RWPE2 (cell line): ENCODE measurements at regions not wholly inside any gene's neighbourhood (a gene's known extent, or its start where the extent isn't known, plus 50 kb on each side); places are given as distances from the start of the nearest gene placed in this dataset.

ENCODE experiments used
- ATAC-seq: fragments of 200-7000 bp; cut with Tn5 transposase; 3 replicates; pipeline ENCODE4 v1.9.1; 2021; ENCODE audit warnings: low read depth
- DNase-seq: peaks from one replicate; pipeline ENCODE4 v3.0.0-alpha.2; 2020; ENCODE audit warnings: low spot score
- H3K27ac ChIP-seq: fragments of 450-650 bp; 2 replicates; pipeline ENCODE4 v1.5.1; 2017; ENCODE audit warnings: mild to moderate bottlenecking; ENCODE audit not compliant: poor library complexity, severe bottlenecking
- H3K27me3 ChIP-seq: fragments of 250-450 bp; sonication (Bioruptor Pico); 2 replicates; pipeline ENCODE4 v1.5.1; 2021; ENCODE audit warnings: mild to moderate bottlenecking, moderate library complexity; ENCODE audit not compliant: insufficient read depth, poor library complexity, severe bottlenecking
- H3K36me3 ChIP-seq: fragments of 250-450 bp; sonication (Bioruptor Pico); 2 replicates; pipeline ENCODE4 v1.5.1; 2020; ENCODE audit warnings: low read depth, mild to moderate bottlenecking, moderate library complexity
- H3K4me1 ChIP-seq: fragments of 250-450 bp; sonication (Bioruptor Pico); 2 replicates; pipeline ENCODE4 v1.5.1; 2021; ENCODE audit warnings: mild to moderate bottlenecking, moderate library complexity; ENCODE audit not compliant: insufficient read depth, poor library complexity, severe bottlenecking
- H3K4me3 ChIP-seq: fragments of 250-450 bp; sonication (Bioruptor Pico); 2 replicates; pipeline ENCODE4 v1.5.1; 2021; ENCODE audit warnings: mild to moderate bottlenecking, moderate library complexity; ENCODE audit not compliant: severe bottlenecking
- H3K9me3 ChIP-seq: fragments of 250-450 bp; sonication (Bioruptor Pico); 2 replicates; pipeline ENCODE4 v1.5.1; 2021; ENCODE audit warnings: mild to moderate bottlenecking, moderate library complexity; ENCODE audit not compliant: severe bottlenecking
- TF ChIP-seq, protein P1 (sequence below): fragments of 450-650 bp; IDR thresholded peaks from one replicate; pipeline ENCODE4 v1.5.1; 2017; ENCODE audit warnings: mild to moderate bottlenecking, moderate library complexity; ENCODE audit not compliant: poor library complexity, severe bottlenecking

- Histone ChIP-seq H3K4me3 (no peak overlapping the region), H3K36me3 (no peaks in the 10 kb centered on the region), H3K9me3 (no peaks in the 10 kb centered on the region), H3K27me3 (no peaks in the 10 kb centered on the region), H3K4me1 (no peaks in the 10 kb centered on the region), H3K27ac (no peak overlapping the region)
- TF ChIP-seq, protein P1, sequence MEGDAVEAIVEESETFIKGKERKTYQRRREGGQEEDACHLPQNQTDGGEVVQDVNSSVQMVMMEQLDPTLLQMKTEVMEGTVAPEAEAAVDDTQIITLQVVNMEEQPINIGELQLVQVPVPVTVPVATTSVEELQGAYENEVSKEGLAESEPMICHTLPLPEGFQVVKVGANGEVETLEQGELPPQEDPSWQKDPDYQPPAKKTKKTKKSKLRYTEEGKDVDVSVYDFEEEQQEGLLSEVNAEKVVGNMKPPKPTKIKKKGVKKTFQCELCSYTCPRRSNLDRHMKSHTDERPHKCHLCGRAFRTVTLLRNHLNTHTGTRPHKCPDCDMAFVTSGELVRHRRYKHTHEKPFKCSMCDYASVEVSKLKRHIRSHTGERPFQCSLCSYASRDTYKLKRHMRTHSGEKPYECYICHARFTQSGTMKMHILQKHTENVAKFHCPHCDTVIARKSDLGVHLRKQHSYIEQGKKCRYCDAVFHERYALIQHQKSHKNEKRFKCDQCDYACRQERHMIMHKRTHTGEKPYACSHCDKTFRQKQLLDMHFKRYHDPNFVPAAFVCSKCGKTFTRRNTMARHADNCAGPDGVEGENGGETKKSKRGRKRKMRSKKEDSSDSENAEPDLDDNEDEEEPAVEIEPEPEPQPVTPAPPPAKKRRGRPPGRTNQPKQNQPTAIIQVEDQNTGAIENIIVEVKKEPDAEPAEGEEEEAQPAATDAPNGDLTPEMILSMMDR, result no peak
- ATAC-seq (no peak), DNase-seq (no peak)
These were observed 88.6 kb upstream of the ZNF385D start for GRCh38 chr3:21839592-21839991.

GRCh38 chr3:21847005-21847404, 96.0 kb upstream of the ZNF385D start:
- no peaks in the 10 kb centered on the region for H3K4me1 ChIP-seq
- TF ChIP-seq, protein P1, result no peak
- no peaks in the 10 kb centered on the region for H3K27me3 ChIP-seq
- DNase-seq (no peak), ATAC-seq (no peak)
- no peak overlapping the region for H3K27ac ChIP-seq
- no peaks in the 10 kb centered on the region for H3K9me3 ChIP-seq
- no peak overlapping the region for H3K4me3 ChIP-seq
- H3K36me3 ChIP-seq, result no peaks in the 10 kb centered on the region

GRCh38 chr3:21859124-21860081, 108.4 kb upstream of the ZNF385D start:
- Histone ChIP-seq H3K36me3 (no peaks in the 10 kb centered on the region), H3K27ac (no peak overlapping the region), H3K4me1 (no peaks in the 10 kb centered on the region), H3K9me3 (peaks cover 1% of the 10 kb centered on the region), H3K27me3 (no peaks in the 10 kb centered on the region), H3K4me3 (no peak overlapping the region)
- DNase-seq (no peak), ATAC-seq (no peak)
- TF ChIP-seq, protein P1, result no peak

- no peak for ATAC-seq
- Histone ChIP-seq H3K9me3 (peaks cover 1% of the 10 kb centered on the region), H3K36me3 (no peaks in the 10 kb centered on the region), H3K27ac (no peak overlapping the region), H3K27me3 (no peaks in the 10 kb centered on the region), H3K4me3 (no peak overlapping the region), H3K4me1 (no peaks in the 10 kb centered on the region)
- TF ChIP-seq, protein P1, result no peak
- no peak for DNase-seq
These were observed 109.1 kb upstream of the ZNF385D start for GRCh38 chr3:21860082-21860475.

DNA sequence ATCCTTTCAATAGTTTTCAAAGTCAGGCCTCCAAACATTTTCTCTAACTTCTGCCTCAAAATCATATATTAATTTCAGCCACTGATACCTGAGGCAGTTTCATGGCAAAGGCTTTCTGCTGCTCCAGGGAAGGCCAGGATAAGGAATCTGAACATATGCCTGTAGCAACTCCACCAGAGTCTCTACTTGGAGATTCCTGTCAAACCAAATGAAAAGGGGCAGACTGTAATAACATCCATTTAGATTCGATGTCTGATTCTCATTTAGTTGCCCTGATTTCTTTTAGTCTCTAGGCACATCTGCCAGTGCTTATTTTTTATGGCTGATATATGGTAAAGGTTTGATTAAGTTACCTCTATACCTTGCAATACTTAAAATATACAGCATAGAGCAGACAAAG, 109.6 kb upstream of the ZNF385D start:
- Histone ChIP-seq H3K36me3 (no peaks in the 10 kb centered on the region), H3K4me3 (no peak overlapping the region), H3K9me3 (peaks cover 1% of the 10 kb centered on the region), H3K27ac (no peak overlapping the region), H3K4me1 (no peaks in the 10 kb centered on the region), H3K27me3 (no peaks in the 10 kb centered on the region)
- TF ChIP-seq, protein P1, result no peak
- no peak for ATAC-seq
- no peak for DNase-seq
